B cell (primary cell): ENCODE measurements at regions not wholly inside any gene's neighbourhood (a gene's known extent, or its start where the extent isn't known, plus 50 kb on each side); places are given as distances from the start of the nearest gene placed in this dataset.

Experiments
- CTCF ChIP-seq: fragments of 200-600 bp; IDR thresholded peaks from one replicate; pipeline ENCODE4 v1.8.0; 2022; ENCODE audit warnings: antibody characterized with exemption, mild to moderate bottlenecking
- EZH2 ChIP-seq: IDR thresholded peaks from 2 replicates; pipeline ENCODE4 v1.6.1; 2012; ENCODE audit warnings: borderline replicate concordance, low read depth, mild to moderate bottlenecking, moderate library complexity, low read length; ENCODE audit not compliant: insufficient read depth, poor library complexity, severe bottlenecking

GRCh38 chr3:176926034-176926433, 271.2 kb downstream of the TBL1XR1 start:
- TF ChIP-seq EZH2 (no peak), CTCF (no peak)
